ENCODE measurements at regions not wholly inside any gene's neighbourhood (a gene's known extent, or its start where the extent isn't known, plus 50 kb on each side); places are given as distances from the start of the nearest gene placed in this dataset.

GRCh38 chr6:134531611-134532010 is 213.7 kb upstream of the SGK1 start:
- DNase-seq (ENCODE audit: low read depth in 2 of 2): no peak

- no peak for DNase-seq (ENCODE audit: low read depth in 2 of 2)
Measured at GRCh38 chr6:134531188-134531551, 213.3 kb upstream of the SGK1 start.

GRCh38 chr6:134529921-134530320 is 212.0 kb upstream of the SGK1 start:
- no peak for DNase-seq (ENCODE audit: low read depth in 2 of 2)

- no peak for DNase-seq (ENCODE audit: low read depth in 2 of 2)
Measured at GRCh38 chr6:134529305-134529704, 211.4 kb upstream of the SGK1 start.

GRCh38 chr6:134527108-134527787 is 209.3 kb upstream of the SGK1 start:
- no peak for DNase-seq (ENCODE audit: low read depth in 2 of 2)

- peak in 1 of 2 donors; percentile 22 for DNase-seq (ENCODE audit: low read depth in 2 of 2)
Measured at GRCh38 chr6:134525190-134525868, 207.4 kb upstream of the SGK1 start.

GRCh38 chr6:134523903-134524650 is 206.2 kb upstream of the SGK1 start:
- DNase-seq (ENCODE audit: low read depth in 2 of 2): no peak

- no peak for DNase-seq (ENCODE audit: low read depth in 2 of 2)
Measured at GRCh38 chr6:134523051-134523450, 205.1 kb upstream of the SGK1 start.

GRCh38 chr6:134521116-134521501 is 203.2 kb upstream of the SGK1 start:
- no peak for DNase-seq (ENCODE audit: low read depth in 2 of 2)

GRCh38 chr6:134520181-134521115 is 202.5 kb upstream of the SGK1 start:
- peak; percentile 71 to 80 for DNase-seq (ENCODE audit: low read depth in 2 of 2)

GRCh38 chr6:134519465-134519864 is 201.6 kb upstream of the SGK1 start:
- peak; percentile 89 to 95 for DNase-seq (ENCODE audit: low read depth in 2 of 2)

- peak in 1 of 2 donors; percentile 28 for DNase-seq (ENCODE audit: low read depth in 2 of 2)
Measured at GRCh38 chr6:134517868-134518267, 200.0 kb upstream of the SGK1 start.

- peak; percentile 68 to 81 for DNase-seq (ENCODE audit: low read depth in 2 of 2)
Measured at GRCh38 chr6:134517145-134517658, 199.3 kb upstream of the SGK1 start.

- no peak for DNase-seq (ENCODE audit: low read depth in 2 of 2)
Measured at GRCh38 chr6:134516582-134516981, 198.7 kb upstream of the SGK1 start.

- DNase-seq (ENCODE audit: low read depth in 2 of 2): no peak
Measured at GRCh38 chr6:134515986-134516385, 198.1 kb upstream of the SGK1 start.

- DNase-seq (ENCODE audit: low read depth in 2 of 2): peak in 1 of 2 donors; percentile 42
Measured at GRCh38 chr6:134512981-134513391, 195.1 kb upstream of the SGK1 start.

- DNase-seq (ENCODE audit: low read depth in 2 of 2): no peak
Measured at GRCh38 chr6:134511984-134512683, 194.2 kb upstream of the SGK1 start.

GRCh38 chr6:134510920-134511319 is 193.0 kb upstream of the SGK1 start:
- DNase-seq (ENCODE audit: low read depth in 2 of 2): peak in 1 of 2 donors; percentile 63

GRCh38 chr6:134510142-134510541 is 192.2 kb upstream of the SGK1 start:
- no peak for DNase-seq (ENCODE audit: low read depth in 2 of 2)

GRCh38 chr6:134508862-134509498 is 191.1 kb upstream of the SGK1 start:
- no peak for DNase-seq (ENCODE audit: low read depth in 2 of 2)
